ENCODE measurements at regions not wholly inside any gene's neighbourhood (a gene's known extent, or its start where the extent isn't known, plus 50 kb on each side); places are given as distances from the start of the nearest gene placed in this dataset.

DNA sequence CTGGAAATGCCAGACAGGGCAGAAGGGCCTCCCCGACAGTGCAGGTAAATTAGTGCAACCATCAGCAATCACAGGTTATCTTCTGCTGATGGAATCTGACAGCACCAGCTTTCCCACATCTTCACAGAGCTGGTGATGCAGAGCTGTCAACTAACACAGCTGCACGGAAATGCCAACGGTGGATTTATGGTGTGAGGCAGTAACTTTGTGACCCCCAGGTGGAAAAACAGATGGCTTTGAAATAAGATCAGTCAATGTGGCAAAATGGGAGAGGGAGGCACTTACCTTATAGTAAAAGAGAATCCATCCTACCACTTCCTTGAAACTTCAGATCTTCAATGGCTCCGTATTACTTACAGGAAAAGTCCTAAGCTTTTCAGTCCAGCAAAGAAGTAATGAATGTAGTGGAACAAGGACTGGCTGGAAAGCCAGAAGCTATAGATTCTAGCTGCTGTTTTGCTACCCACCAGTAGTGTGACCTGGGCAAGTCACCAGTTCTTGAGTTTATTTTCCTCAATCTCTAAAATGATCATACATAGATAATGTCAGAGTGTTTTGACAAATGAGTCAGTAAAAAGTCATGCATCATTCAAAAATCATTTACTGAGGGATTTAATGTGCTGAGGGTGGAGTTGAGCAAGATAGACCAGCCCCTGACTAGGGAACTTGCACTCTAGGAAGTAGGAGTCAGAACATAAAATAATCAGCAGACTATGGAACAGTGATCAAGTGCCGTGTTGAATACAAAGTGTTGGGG lies 245.7 kb upstream of the JUN start:
- peak; percentile 54 for DNase-seq

GRCh38 chr1:59032228-59032627 lies 248.4 kb upstream of the JUN start:
- DNase-seq: no peak

- DNase-seq: no peak
These were observed 249.9 kb upstream of the JUN start for GRCh38 chr1:59033761-59034160.

DNA sequence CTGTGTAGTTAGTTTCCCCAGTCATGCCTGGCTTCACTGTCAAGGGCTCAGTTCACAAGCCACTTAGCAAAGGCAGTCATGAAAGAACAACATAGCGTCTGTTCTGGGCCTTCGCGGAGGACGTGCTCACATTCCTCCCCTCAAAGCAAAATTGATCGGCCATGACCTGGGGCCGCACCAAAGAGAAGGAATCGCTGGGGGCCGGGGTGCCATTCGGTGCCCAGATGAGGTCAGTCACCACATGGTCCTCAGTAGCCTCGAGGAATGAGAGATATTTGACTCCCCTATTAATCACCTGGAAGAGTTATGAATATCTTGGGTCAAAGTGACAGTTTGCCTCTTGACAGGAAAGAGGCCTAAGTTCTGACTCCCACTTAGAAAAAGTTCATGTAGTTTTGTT lies 251.1 kb upstream of the JUN start:
- DNase-seq: no peak

- no peak for DNase-seq
These were observed 255.7 kb upstream of the JUN start for GRCh38 chr1:59039551-59039950.

DNA sequence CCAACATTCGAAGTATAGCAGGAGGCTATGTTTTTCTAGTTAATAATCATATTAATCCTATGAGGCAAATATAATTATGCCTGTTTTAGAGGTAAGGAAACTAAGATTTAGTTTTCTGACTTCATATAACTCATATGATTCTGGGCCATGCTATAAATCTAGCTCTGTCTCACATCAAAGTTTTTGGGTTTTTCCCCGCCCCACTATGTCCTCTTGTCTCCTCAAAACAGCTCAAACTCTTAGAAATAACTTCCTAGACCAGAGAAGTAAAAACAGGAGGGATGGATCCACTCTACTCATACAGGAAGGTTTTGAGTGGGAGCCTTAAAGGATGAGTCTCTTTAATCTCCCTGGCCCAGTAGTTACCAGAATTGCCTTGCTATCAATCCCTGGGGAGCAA lies 256.4 kb upstream of the FGGY start:
- DNase-seq: no peak

DNA sequence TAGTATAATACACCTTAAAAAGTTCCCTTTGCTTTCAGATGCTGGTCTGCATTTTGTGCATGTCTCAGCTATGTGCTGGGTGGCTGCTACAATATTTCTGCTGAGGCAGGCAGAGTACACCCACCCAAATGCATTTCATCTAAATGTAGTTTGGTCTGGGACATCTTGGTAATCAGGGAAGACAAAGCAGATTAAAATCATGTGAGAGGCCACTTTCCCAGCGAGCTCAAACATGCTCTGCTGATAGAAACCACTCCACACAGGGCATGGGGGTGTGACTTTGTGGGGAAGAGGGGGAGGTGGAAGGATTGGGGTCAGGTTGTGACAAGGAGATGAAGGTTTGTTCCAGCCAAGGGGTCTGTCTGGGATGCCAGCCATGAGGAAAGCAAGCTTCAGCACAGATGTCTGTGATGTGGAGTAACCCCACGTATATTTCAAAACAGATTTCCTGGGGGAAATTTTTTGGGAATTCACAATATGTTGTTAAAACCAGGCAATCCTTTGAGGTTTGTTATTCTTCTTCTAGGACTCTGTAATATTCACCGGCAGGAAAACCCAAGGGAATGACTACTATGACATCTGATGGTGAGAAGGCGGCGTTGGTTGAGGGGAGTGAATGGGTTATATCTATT lies 255.1 kb upstream of the FGGY start:
- DNase-seq: peak; percentile 82

DNA sequence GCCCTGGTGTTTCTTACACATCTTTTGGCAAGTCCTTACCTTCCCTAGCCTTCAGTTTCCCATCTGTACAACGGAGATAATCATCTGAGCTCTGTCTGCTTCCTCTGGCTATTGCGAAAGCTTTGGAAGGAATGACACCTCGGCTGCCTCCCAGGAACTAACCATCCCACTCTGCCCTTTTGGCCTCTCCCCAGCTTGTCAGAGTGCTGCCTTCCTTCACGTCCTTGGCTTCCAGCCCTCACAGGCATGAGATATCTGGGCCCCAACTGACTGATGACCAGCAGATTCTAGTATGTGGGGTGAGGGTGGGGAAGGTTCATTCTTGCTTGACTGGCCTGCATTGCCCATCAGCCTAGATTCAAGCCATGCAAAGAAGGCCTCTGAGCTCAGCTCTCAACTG lies 253.1 kb upstream of the FGGY start:
- peak; percentile 97 for DNase-seq

- no peak for DNase-seq
These were observed 252.3 kb upstream of the FGGY start for GRCh38 chr1:59044535-59045121.

- no peak for DNase-seq
These were observed 251.8 kb upstream of the FGGY start for GRCh38 chr1:59045137-59045536.

DNA sequence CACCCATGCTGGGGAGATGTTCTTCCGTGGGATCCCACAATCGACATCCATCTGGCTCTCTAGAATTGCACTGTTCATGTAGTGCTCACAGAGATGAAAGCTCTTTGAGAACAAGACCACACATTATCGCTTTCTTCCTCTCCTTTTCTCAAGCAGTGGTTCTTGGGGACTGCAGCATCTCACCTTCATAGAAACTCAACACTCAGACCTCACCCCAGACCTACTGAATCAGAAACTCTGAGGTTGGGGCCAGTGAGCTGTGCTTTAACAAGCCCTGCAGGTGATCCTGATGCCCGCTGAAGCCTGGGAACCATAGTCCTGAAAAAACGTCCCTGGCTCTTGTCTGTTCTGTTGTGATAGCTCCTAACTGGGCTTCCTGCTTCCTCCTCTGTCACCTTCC lies 251.3 kb upstream of the FGGY start:
- no peak for DNase-seq

- peak; percentile 49 for DNase-seq
These were observed 250.8 kb upstream of the FGGY start for GRCh38 chr1:59046134-59046533.

DNA sequence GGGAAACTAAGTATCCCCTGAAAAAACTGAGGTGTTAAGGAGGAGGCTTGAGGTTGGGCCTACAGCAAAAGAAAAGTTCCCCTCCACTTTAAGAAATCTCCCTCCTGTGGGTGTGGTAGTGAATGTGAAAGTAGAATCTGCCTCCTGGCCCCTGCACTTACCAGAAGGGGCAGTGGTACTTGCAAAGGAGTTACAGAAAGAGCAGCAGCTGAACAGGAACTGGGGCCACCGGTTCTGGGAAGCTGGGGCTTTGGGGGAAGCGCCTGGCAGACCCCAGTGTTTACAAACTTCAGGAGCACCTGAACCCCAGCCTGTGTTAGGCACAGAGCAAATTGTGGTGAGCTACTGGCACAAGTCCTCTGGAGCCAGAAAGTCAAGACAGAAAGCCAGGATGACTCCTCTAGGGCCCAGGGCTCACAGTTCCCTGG lies 250.2 kb upstream of the FGGY start:
- no peak for DNase-seq

GRCh38 chr1:59051007-59051406 lies 245.9 kb upstream of the FGGY start:
- no peak for DNase-seq

- no peak for DNase-seq
These were observed 244.7 kb upstream of the FGGY start for GRCh38 chr1:59052166-59052590.

- DNase-seq: no peak
These were observed 242.7 kb upstream of the FGGY start for GRCh38 chr1:59054172-59054571.

- DNase-seq: no peak
These were observed 240.8 kb upstream of the FGGY start for GRCh38 chr1:59055908-59056719.

- peak; percentile 98 for DNase-seq
These were observed 239.6 kb upstream of the FGGY start for GRCh38 chr1:59057211-59057694.

DNA sequence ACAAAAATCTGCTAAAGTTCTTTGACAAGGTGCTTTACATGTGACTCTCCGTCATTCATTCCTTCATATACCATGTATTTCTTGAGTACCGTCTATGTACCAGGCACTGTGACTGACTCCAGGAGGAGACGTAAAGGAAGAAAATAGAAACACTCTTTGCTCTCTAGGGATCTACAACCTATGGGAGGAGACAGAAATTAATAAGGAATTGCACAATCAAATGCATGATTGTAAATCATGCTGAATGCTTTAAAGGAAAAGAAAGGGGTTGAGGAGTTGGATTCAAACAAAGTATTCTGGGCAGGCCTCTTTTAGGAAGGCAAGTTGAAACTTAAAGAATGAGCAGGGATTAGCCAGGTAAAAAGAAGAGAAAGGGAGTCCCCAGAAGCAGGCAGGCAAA lies 239.1 kb upstream of the FGGY start:
- DNase-seq: peak; percentile 45

DNA sequence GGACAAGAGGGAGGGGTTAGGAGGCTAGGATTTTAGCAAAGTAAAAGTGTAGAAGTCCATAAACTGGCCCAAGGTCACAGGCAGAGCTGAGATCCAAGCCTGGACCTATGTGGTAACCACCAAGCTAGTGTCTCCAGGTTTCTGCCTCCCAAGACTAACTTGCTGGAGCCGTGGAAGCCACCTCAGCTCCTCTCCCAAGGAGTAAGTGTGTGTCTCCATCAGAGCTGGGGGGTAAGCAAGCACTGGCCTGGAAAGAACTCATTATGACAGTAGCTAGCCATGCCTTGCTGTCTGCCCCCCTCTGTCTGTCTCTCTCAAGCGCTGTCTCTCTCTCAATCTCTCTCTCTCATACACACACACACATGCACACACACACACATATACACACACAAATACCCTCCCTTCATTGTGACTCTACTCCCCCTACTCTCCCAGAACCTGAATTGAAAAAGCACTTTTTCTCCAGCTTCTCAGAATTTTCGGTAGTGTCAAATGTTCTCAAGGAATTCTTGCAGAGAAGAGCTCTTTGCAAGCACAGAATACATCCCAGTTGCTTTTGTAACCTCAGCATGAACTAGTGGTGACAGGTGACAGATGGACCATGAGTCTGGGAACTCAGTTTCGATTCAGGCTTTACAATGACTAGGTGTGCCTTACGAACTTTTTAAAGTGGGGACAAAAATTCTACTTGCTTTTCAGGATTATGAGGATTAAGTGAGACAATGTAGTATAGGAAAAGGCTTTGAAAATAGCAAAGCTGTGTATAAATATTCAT lies 238.0 kb upstream of the FGGY start:
- no peak for DNase-seq

DNA sequence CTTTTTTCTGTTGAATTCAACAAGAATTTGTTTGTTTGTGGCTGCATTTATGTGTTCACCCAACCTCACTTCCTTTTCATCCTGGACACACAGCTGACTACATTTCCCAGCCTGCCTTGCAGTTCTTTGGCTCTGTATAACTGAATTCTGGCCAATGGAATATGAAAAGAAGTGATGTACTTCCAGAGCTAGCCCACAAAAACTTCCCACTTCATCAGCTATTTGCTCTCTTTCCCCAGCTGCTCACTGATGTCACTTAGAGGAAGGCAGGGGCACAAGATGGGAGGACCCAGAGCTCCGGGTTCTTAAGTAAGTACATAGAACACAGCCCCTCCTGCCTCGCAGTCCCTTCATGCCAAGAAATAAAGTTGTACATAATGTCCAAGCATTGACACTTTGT lies 235.0 kb upstream of the FGGY start:
- peak; percentile 93 for DNase-seq

DNA sequence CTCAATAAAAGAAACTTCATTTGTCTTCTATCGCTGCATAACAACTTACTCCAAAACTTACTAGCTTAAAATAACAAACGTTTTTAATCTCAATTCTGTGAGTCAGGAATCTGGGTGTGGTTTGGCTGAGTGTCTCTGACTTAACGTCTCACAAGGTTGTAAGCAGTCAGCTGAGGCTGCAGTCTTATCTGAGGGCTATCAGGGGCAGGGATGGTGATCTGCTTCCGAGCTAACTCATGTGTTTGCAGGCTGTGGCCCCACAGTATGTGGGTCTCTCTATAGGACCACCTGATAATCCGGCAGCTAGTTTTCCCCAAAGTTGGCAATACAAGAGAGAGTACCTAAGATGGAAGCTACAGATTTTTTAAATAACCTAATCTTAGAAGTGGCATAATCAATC lies 234.2 kb upstream of the FGGY start:
- peak; percentile 61 for DNase-seq

GRCh38 chr1:59063501-59063900 lies 233.4 kb upstream of the FGGY start:
- DNase-seq: no peak
